Right lobe of liver (tissue), 4 donors: ENCODE measurements at regions not wholly inside any gene's neighbourhood (a gene's known extent, or its start where the extent isn't known, plus 50 kb on each side); places are given as distances from the start of the nearest gene placed in this dataset.

ENCODE experiments used
- CTCF ChIP-seq, 4 donors: fragments of 200-600 bp in 3 of 4; fragments of 450-650 bp in 1 of 4; IDR thresholded peaks; one replicate each; pipeline versions ENCODE4 v1.5.1 to v1.8.0; 2016 to 2022; ENCODE audit warnings: antibody characterized with exemption in 4 of 4, mild to moderate bottlenecking in 2 of 4
- POLR2A ChIP-seq: fragments of 450-650 bp; IDR thresholded peaks from one replicate; pipeline ENCODE4 v1.6.1; 2017; ENCODE audit warnings: antibody characterized with exemption, mild to moderate bottlenecking
- donor health status: DM: no; HTN: no; CAD: no.
- donor health status: DM: no; HTN: no; CAD: no.
- donor health status: DM: no; HTN: yes; CAD: no.

GRCh38 chr3:181915551-181915950, 203.8 kb downstream of the SOX2 start:
- TF ChIP-seq POLR2A, result no peak
- TF ChIP-seq CTCF (IDR thresholded peaks at IDR 0.05), result no peak
